Naive thymus-derived CD8-positive, alpha-beta T cell (primary cell): ENCODE measurements at regions not wholly inside any gene's neighbourhood (a gene's known extent, or its start where the extent isn't known, plus 50 kb on each side); places are given as distances from the start of the nearest gene placed in this dataset.

Experiments used
- ATAC-seq, 2 donors: fragments of 150-1000 bp; cut with Tn5 transposase in 1 of 2; sonication (Bioruptor Pico), chemical (Tn5 transposase) in 1 of 2; 1 replicate in 1 of 2; 2 replicates in 1 of 2; pipeline ENCODE4 v1.10.0; 2021; ENCODE audit warnings: mild to moderate bottlenecking in 2 of 2, moderate library complexity in 2 of 2
- POLR2A ChIA-PET: fragments of 350-600 bp; sonication (Branson Sonifier 250); formaldehyde crosslinking; loops from one replicate; lab custom pipeline; 2021; ENCODE audit warnings: antibody characterized with exemption; lab: Charles Lee
- DNase-seq, 10 donors: peaks; one replicate each; pipeline versions ENCODE4 v3.0.0 to v3.0.0-alpha.2; 2020 to 2022
- H3K27ac Mint-ChIP-seq, 10 donors: one replicate each; pipeline ENCODE4 v1.8.0; 2020 to 2022; ENCODE audit warnings: mild to moderate bottlenecking in 10 of 10, mixed read lengths in 10 of 10, moderate library complexity in 4 of 10, inconsistent platforms in 1 of 10
- H3K27me3 Mint-ChIP-seq, 5 donors: one replicate each; pipeline ENCODE4 v1.8.0; 2021 to 2022; ENCODE audit warnings: mixed read lengths in 5 of 5
- H3K36me3 Mint-ChIP-seq, 3 donors: one replicate each; pipeline ENCODE4 v1.8.0; 2020 to 2022; ENCODE audit warnings: mixed read lengths in 3 of 3, mild to moderate bottlenecking in 2 of 3, inconsistent platforms in 1 of 3
- H3K4me1 Mint-ChIP-seq, 4 donors: one replicate each; pipeline ENCODE4 v1.8.0; 2021 to 2022; ENCODE audit warnings: mixed read lengths in 4 of 4
- H3K4me3 Mint-ChIP-seq, 10 donors: one replicate each; pipeline ENCODE4 v1.8.0; 2020 to 2022; ENCODE audit warnings: mild to moderate bottlenecking in 10 of 10, mixed read lengths in 10 of 10, moderate library complexity in 6 of 10, inconsistent platforms in 1 of 10
- H3K9me3 Mint-ChIP-seq, 9 donors: one replicate each; pipeline ENCODE4 v1.8.0; 2020 to 2022; ENCODE audit warnings: mixed read lengths in 9 of 9, mild to moderate bottlenecking in 3 of 9, inconsistent platforms in 1 of 9, moderate library complexity in 1 of 9

- no peak overlapping the region for H3K4me3 Mint-ChIP-seq
- ATAC-seq, result no peak
- POLR2A ChIA-PET, result no interaction called here
- no peak for DNase-seq
- H3K27me3 Mint-ChIP-seq, result peaks cover 0 to 44% (median 9%) of the 10 kb centered on the region in 5 donors
- H3K9me3 Mint-ChIP-seq, result no peaks in the 10 kb centered on the region
- no peak overlapping the region for H3K27ac Mint-ChIP-seq
- no peaks in the 10 kb centered on the region for H3K36me3 Mint-ChIP-seq
- no peaks in the 10 kb centered on the region for H3K4me1 Mint-ChIP-seq
Measured at GRCh38 chr13:102956449-102956848, 109.8 kb downstream of the SLC10A2 start.

GRCh38 chr13:102954350-102954749 lies 108.5 kb downstream of the ERCC5 start:
- Mint-ChIP-seq H3K4me3 (no peak overlapping the region), H3K36me3 (no peaks in the 10 kb centered on the region), H3K4me1 (no peaks in the 10 kb centered on the region), H3K27me3 (peaks cover 2 to 28% (median 5%) of the 10 kb centered on the region in 5 donors), H3K9me3 (no peaks in the 10 kb centered on the region), H3K27ac (no peak overlapping the region)
- POLR2A ChIA-PET, result no interaction called here
- ATAC-seq (no peak), DNase-seq (no peak)

GRCh38 chr13:102951808-102952207 lies 106.0 kb downstream of the ERCC5 start:
- no peak overlapping the region for H3K4me3 Mint-ChIP-seq
- H3K36me3 Mint-ChIP-seq, result no peaks in the 10 kb centered on the region
- ATAC-seq, result no peak
- H3K4me1 Mint-ChIP-seq, result no peaks in the 10 kb centered on the region
- H3K27me3 Mint-ChIP-seq, result peaks cover 3 to 34% (median 4%) of the 10 kb centered on the region in 5 donors
- POLR2A ChIA-PET, result no interaction called here
- no peaks in the 10 kb centered on the region for H3K9me3 Mint-ChIP-seq
- H3K27ac Mint-ChIP-seq, result no peak overlapping the region
- DNase-seq, result no peak

GRCh38 chr13:102947745-102948405 lies 102.0 kb downstream of the ERCC5 start:
- Mint-ChIP-seq H3K9me3 (peaks cover 0 to 7% (median 2%) of the 10 kb centered on the region in 9 donors), H3K4me3 (no peak overlapping the region), H3K27ac (no peak overlapping the region), H3K36me3 (no peaks in the 10 kb centered on the region), H3K27me3 (peaks cover 6 to 48% (median 8%) of the 10 kb centered on the region in 5 donors), H3K4me1 (no peaks in the 10 kb centered on the region)
- no peak for ATAC-seq
- POLR2A ChIA-PET, result no interaction called here
- no peak for DNase-seq

GRCh38 chr13:102945886-102946285 lies 100.1 kb downstream of the ERCC5 start:
- Mint-ChIP-seq H3K4me3 (no peak overlapping the region), H3K9me3 (peaks cover 0 to 23% (median 11%) of the 10 kb centered on the region in 9 donors), H3K36me3 (peaks cover 0 to 5% (median 0%) of the 10 kb centered on the region in 3 donors), H3K27me3 (peaks cover 13 to 48% (median 14%) of the 10 kb centered on the region in 5 donors), H3K4me1 (no peaks in the 10 kb centered on the region), H3K27ac (no peak overlapping the region)
- ATAC-seq (no peak), DNase-seq (no peak)
- POLR2A ChIA-PET, result no interaction called here

- peaks cover 13 to 50% (median 15%) of the 10 kb centered on the region in 5 donors for H3K27me3 Mint-ChIP-seq
- H3K9me3 Mint-ChIP-seq, result peaks cover 0 to 23% (median 11%) of the 10 kb centered on the region in 9 donors
- H3K27ac Mint-ChIP-seq, result no peak overlapping the region
- POLR2A ChIA-PET, result no interaction called here
- DNase-seq (no peak), ATAC-seq (no peak)
- peaks cover 0 to 5% (median 0%) of the 10 kb centered on the region in 3 donors for H3K36me3 Mint-ChIP-seq
- no peak overlapping the region for H3K4me3 Mint-ChIP-seq
- H3K4me1 Mint-ChIP-seq, result no peaks in the 10 kb centered on the region
Measured at GRCh38 chr13:102945324-102945815, 99.5 kb downstream of the ERCC5 start.

GRCh38 chr13:102944821-102945220 lies 99.0 kb downstream of the ERCC5 start:
- POLR2A ChIA-PET, result no interaction called here
- H3K4me1 Mint-ChIP-seq, result no peaks in the 10 kb centered on the region
- no peak for ATAC-seq
- H3K36me3 Mint-ChIP-seq, result peaks cover 0 to 5% (median 0%) of the 10 kb centered on the region in 3 donors
- H3K27ac Mint-ChIP-seq, result no peak overlapping the region
- H3K27me3 Mint-ChIP-seq, result peaks cover 13 to 56% (median 17%) of the 10 kb centered on the region in 5 donors
- no peak overlapping the region for H3K4me3 Mint-ChIP-seq
- peaks cover 0 to 27% (median 12%) of the 10 kb centered on the region in 9 donors for H3K9me3 Mint-ChIP-seq
- DNase-seq, result no peak

- no peak overlapping the region for H3K4me3 Mint-ChIP-seq
- peaks cover 0 to 27% (median 12%) of the 10 kb centered on the region in 9 donors for H3K9me3 Mint-ChIP-seq
- POLR2A ChIA-PET, result no interaction called here
- no peak overlapping the region for H3K27ac Mint-ChIP-seq
- no peaks in the 10 kb centered on the region for H3K4me1 Mint-ChIP-seq
- ATAC-seq, result no peak
- peaks cover 14 to 48% (median 24%) of the 10 kb centered on the region in 5 donors for H3K27me3 Mint-ChIP-seq
- peaks cover 0 to 5% (median 0%) of the 10 kb centered on the region in 3 donors for H3K36me3 Mint-ChIP-seq
- no peak for DNase-seq
Measured at GRCh38 chr13:102940770-102941169, 94.9 kb downstream of the ERCC5 start.

GRCh38 chr13:102940143-102940542 lies 94.3 kb downstream of the ERCC5 start:
- Mint-ChIP-seq H3K4me3 (no peak overlapping the region), H3K36me3 (peaks cover 0 to 5% (median 0%) of the 10 kb centered on the region in 3 donors), H3K9me3 (peaks cover 0 to 27% (median 12%) of the 10 kb centered on the region in 9 donors), H3K4me1 (no peaks in the 10 kb centered on the region), H3K27ac (no peak overlapping the region), H3K27me3 (peaks cover 14 to 47% (median 24%) of the 10 kb centered on the region in 5 donors)
- ATAC-seq (no peak), DNase-seq (no peak)
- POLR2A ChIA-PET, result no interaction called here

- POLR2A ChIA-PET, result no interaction called here
- Mint-ChIP-seq H3K27me3 (peaks cover 5 to 36% (median 14%) of the 10 kb centered on the region in 5 donors), H3K4me1 (peaks cover 0 to 2% (median 0%) of the 10 kb centered on the region in 4 donors), H3K4me3 (no peak overlapping the region), H3K27ac (no peak overlapping the region), H3K36me3 (no peaks in the 10 kb centered on the region), H3K9me3 (peaks cover 0 to 4% (median 0%) of the 10 kb centered on the region in 9 donors)
- ATAC-seq (no peak), DNase-seq (no peak)
Measured at GRCh38 chr13:102935896-102936321, 90.1 kb downstream of the ERCC5 start.

GRCh38 chr13:102933523-102933922 lies 87.7 kb downstream of the ERCC5 start:
- H3K4me1 Mint-ChIP-seq, result peaks cover 0 to 2% (median 0%) of the 10 kb centered on the region in 4 donors
- H3K4me3 Mint-ChIP-seq, result no peak overlapping the region
- peaks cover 7 to 36% (median 9%) of the 10 kb centered on the region in 5 donors for H3K27me3 Mint-ChIP-seq
- H3K36me3 Mint-ChIP-seq, result no peaks in the 10 kb centered on the region
- DNase-seq (no peak), ATAC-seq (no peak)
- POLR2A ChIA-PET, result no interaction called here
- no peaks in the 10 kb centered on the region for H3K9me3 Mint-ChIP-seq
- no peak overlapping the region for H3K27ac Mint-ChIP-seq

- POLR2A ChIA-PET, result no interaction called here
- ATAC-seq, result no peak
- Mint-ChIP-seq H3K4me1 (peaks cover 0 to 2% (median 0%) of the 10 kb centered on the region in 4 donors), H3K4me3 (no peak overlapping the region), H3K36me3 (no peaks in the 10 kb centered on the region), H3K27me3 (peaks cover 3 to 33% (median 6%) of the 10 kb centered on the region in 5 donors), H3K9me3 (no peaks in the 10 kb centered on the region), H3K27ac (no peak overlapping the region)
- no peak for DNase-seq
Measured at GRCh38 chr13:102933122-102933521, 87.3 kb downstream of the ERCC5 start.

- Mint-ChIP-seq H3K27ac (no peak overlapping the region), H3K4me1 (peaks cover 0 to 2% (median 0%) of the 10 kb centered on the region in 4 donors), H3K36me3 (no peaks in the 10 kb centered on the region), H3K9me3 (peaks cover 0 to 5% (median 0%) of the 10 kb centered on the region in 9 donors), H3K4me3 (no peak overlapping the region), H3K27me3 (peaks cover 6 to 35% (median 10%) of the 10 kb centered on the region in 5 donors)
- no peak for DNase-seq
- ATAC-seq, result no peak
- POLR2A ChIA-PET, result no interaction called here
Measured at GRCh38 chr13:102932331-102932730, 86.5 kb downstream of the ERCC5 start.
